Right cardiac atrium (tissue), 5 donors: ENCODE measurements at regions not wholly inside any gene's neighbourhood (a gene's known extent, or its start where the extent isn't known, plus 50 kb on each side); places are given as distances from the start of the nearest gene placed in this dataset.
A peak's percentile ranks its signal among the peaks of the same experiment; 100 is the strongest.

Experiments used
- ATAC-seq, 2 donors: fragments of 200-7000 bp; cut with Tn5 transposase; one replicate each; pipeline versions ENCODE4 v1.8.0 to v1.9.1; 2020; ENCODE audit warnings: moderate library complexity in 2 of 2, mild to moderate bottlenecking in 1 of 2
- DNase-seq, 3 donors: peaks; one replicate each; pipeline ENCODE4 v3.0.0-alpha.2; 2020
- H3K27ac ChIP-seq: one replicate; pipeline ENCODE4 v1.5.1; 2013; ENCODE audit warnings: mild to moderate bottlenecking, low read length, control low read depth, moderate library complexity
- H3K27me3 ChIP-seq: one replicate; pipeline ENCODE4 v1.6.1; 2013; ENCODE audit not compliant: control insufficient read depth, insufficient read depth
- H3K4me1 ChIP-seq: one replicate; pipeline ENCODE4 v1.6.1; 2013; ENCODE audit warnings: low read length; ENCODE audit not compliant: control insufficient read depth, insufficient read depth
- H3K4me3 ChIP-seq: one replicate; pipeline ENCODE4 v1.5.1; 2013; ENCODE audit warnings: low read length, control low read depth
- H3K9me3 ChIP-seq: one replicate; pipeline ENCODE4 v1.6.1; 2013; ENCODE audit warnings: low read length; ENCODE audit not compliant: control insufficient read depth
- WGBS: extraction: QIAGEN DNeasy Blood & Tissue Kit; methylation state at CpG from one replicate; pipeline ENCODE4 v1.1.7; 2013; 5-methylcytosine and 5-hydroxymethylcytosine counted together
- intact Hi-C, 4 donors: fragments of 100-400 bp; cut with DNase I; formaldehyde crosslinking; loops; one replicate each; pipeline versions ENCODE4 v1.11.0 to v1.14.0; 2022 to 2023
- donor health status: healthy with polysubstance abuse.
- donor health status: DM: no; HTN: yes; CAD: no.
- donor health status: DM: no; HTN: no; CAD: no.
- donor health status: DM: no; HTN: yes; CAD: no; lungs with severe emphysema.
- donor health status: DM: yes; HTN: yes; CAD: no.

GRCh38 chr3:101155825-101156224 is 162.6 kb upstream of the ABI3BP start:
- Histone ChIP-seq H3K4me3 (no peak overlapping the region), H3K4me1 (peaks cover 6% of the 10 kb centered on the region), H3K27ac (no peak overlapping the region), H3K9me3 (no peaks in the 10 kb centered on the region), H3K27me3 (no peaks in the 10 kb centered on the region)
- intact Hi-C loops = no loop called here
- DNase-seq = no peak
- ATAC-seq = peak; percentile 87 to 93

- no peaks in the 10 kb centered on the region for H3K27me3 ChIP-seq
- no peak overlapping the region for H3K27ac ChIP-seq
- H3K9me3 ChIP-seq = no peaks in the 10 kb centered on the region
- no peak overlapping the region for H3K4me3 ChIP-seq
- H3K4me1 ChIP-seq = peaks cover 6% of the 10 kb centered on the region
- 78% methylated on average over 2 of the region's 2 CpGs for WGBS
- intact Hi-C loops = no loop called here
- ATAC-seq = no peak
- no peak for DNase-seq
Observed at GRCh38 chr3:101154401-101154800, 161.2 kb upstream of the ABI3BP start.

- WGBS = 66% methylated on average over 3 of the region's 3 CpGs
- DNase-seq = no peak
- H3K27ac ChIP-seq = no peak overlapping the region
- ATAC-seq = no peak
- intact Hi-C loops = no loop called here
- no peak overlapping the region for H3K4me3 ChIP-seq
- no peaks in the 10 kb centered on the region for H3K9me3 ChIP-seq
- H3K4me1 ChIP-seq = peaks cover 4% of the 10 kb centered on the region
- H3K27me3 ChIP-seq = no peaks in the 10 kb centered on the region
Observed at GRCh38 chr3:101151286-101151913, 158.2 kb upstream of the ABI3BP start.

- intact Hi-C loops = no loop called here
- ATAC-seq = peak in 1 of 2 donors; percentile 54
- Histone ChIP-seq H3K4me3 (no peak overlapping the region), H3K27ac (peak overlapping the region; percentile 2), H3K27me3 (no peaks in the 10 kb centered on the region), H3K9me3 (no peaks in the 10 kb centered on the region), H3K4me1 (peaks cover 4% of the 10 kb centered on the region)
- DNase-seq = peak in 2 of 3 donors; percentile 37 to 50
- WGBS = 66% methylated on average over 2 of the region's 2 CpGs
Observed at GRCh38 chr3:101150504-101150903, 157.3 kb upstream of the ABI3BP start.

- no peak overlapping the region for H3K4me3 ChIP-seq
- no peak for ATAC-seq
- WGBS = 87% methylated on average over 2 of the region's 2 CpGs
- H3K4me1 ChIP-seq = peaks cover 1% of the 10 kb centered on the region
- no peak for DNase-seq
- intact Hi-C loops = no loop called here
- no peaks in the 10 kb centered on the region for H3K9me3 ChIP-seq
- H3K27ac ChIP-seq = no peak overlapping the region
- no peaks in the 10 kb centered on the region for H3K27me3 ChIP-seq
Observed at GRCh38 chr3:101149707-101150106, 156.5 kb upstream of the ABI3BP start.

GRCh38 chr3:101149251-101149650 is 156.0 kb upstream of the ABI3BP start:
- Histone ChIP-seq H3K4me3 (no peak overlapping the region), H3K27me3 (no peaks in the 10 kb centered on the region), H3K9me3 (no peaks in the 10 kb centered on the region), H3K27ac (no peak overlapping the region), H3K4me1 (no peaks in the 10 kb centered on the region)
- intact Hi-C loops = no loop called here
- 55% methylated on average over 1 of the region's 1 CpG for WGBS
- ATAC-seq (no peak), DNase-seq (no peak)

- H3K27ac ChIP-seq = no peak overlapping the region
- H3K4me1 ChIP-seq = no peaks in the 10 kb centered on the region
- DNase-seq (no peak), ATAC-seq (no peak)
- WGBS = 60% methylated on average over 3 of the region's 3 CpGs
- no peaks in the 10 kb centered on the region for H3K27me3 ChIP-seq
- intact Hi-C loops = no loop called here
- no peaks in the 10 kb centered on the region for H3K9me3 ChIP-seq
- no peak overlapping the region for H3K4me3 ChIP-seq
Observed at GRCh38 chr3:101148001-101148400, 154.8 kb upstream of the ABI3BP start.

- no peak for DNase-seq
- intact Hi-C loops = no loop called here
- WGBS = 74% methylated on average over 2 of the region's 2 CpGs
Observed at GRCh38 chr3:101146946-101147345, 153.7 kb upstream of the ABI3BP start.

GRCh38 chr3:101144105-101144504 is 150.9 kb upstream of the ABI3BP start:
- no peak overlapping the region for H3K27ac ChIP-seq
- intact Hi-C loops = no loop called here
- 86% methylated on average over 3 of the region's 3 CpGs for WGBS
- ATAC-seq (no peak), DNase-seq (no peak)
- H3K27me3 ChIP-seq = no peaks in the 10 kb centered on the region
- H3K9me3 ChIP-seq = no peaks in the 10 kb centered on the region
- H3K4me3 ChIP-seq = no peak overlapping the region
- no peaks in the 10 kb centered on the region for H3K4me1 ChIP-seq

More at GRCh38 chr3:101146946-101147345, 153.7 kb upstream of the ABI3BP start:
- no peaks in the 10 kb centered on the region for H3K9me3 ChIP-seq
- H3K27me3 ChIP-seq = no peaks in the 10 kb centered on the region
- no peak overlapping the region for H3K27ac ChIP-seq
- ATAC-seq = no peak
- no peaks in the 10 kb centered on the region for H3K4me1 ChIP-seq
- no peak overlapping the region for H3K4me3 ChIP-seq

- Histone ChIP-seq H3K4me1 (no peaks in the 10 kb centered on the region), H3K4me3 (no peak overlapping the region), H3K9me3 (no peaks in the 10 kb centered on the region), H3K27me3 (no peaks in the 10 kb centered on the region), H3K27ac (no peak overlapping the region)
- ATAC-seq (peak in 1 of 2 donors; percentile 68), DNase-seq (no peak)
- 67% methylated on average over 3 of the region's 3 CpGs for whole genome bisulfite sequencing
- intact Hi-C loops = no loop called here
Observed at GRCh38 chr3:101143012-101143411, 149.8 kb upstream of the ABI3BP start.

- WGBS = 57% methylated on average over 2 of the region's 2 CpGs
Observed at GRCh38 chr3:101142160-101142559, 148.9 kb upstream of the ABI3BP start.

GRCh38 chr3:101141135-101141534 is 147.9 kb upstream of the ABI3BP start:
- no peaks in the 10 kb centered on the region for H3K27me3 ChIP-seq
- H3K4me3 ChIP-seq = no peak overlapping the region
- no peaks in the 10 kb centered on the region for H3K9me3 ChIP-seq
- no peak overlapping the region for H3K27ac ChIP-seq
- DNase-seq (no peak), ATAC-seq (no peak)
- H3K4me1 ChIP-seq = no peaks in the 10 kb centered on the region
- intact Hi-C loops = no loop called here
- WGBS = 75% methylated on average over 1 of the region's 1 CpG

More at GRCh38 chr3:101142160-101142559, 148.9 kb upstream of the ABI3BP start:
- Histone ChIP-seq H3K27me3 (no peaks in the 10 kb centered on the region), H3K27ac (no peak overlapping the region), H3K4me3 (no peak overlapping the region), H3K9me3 (no peaks in the 10 kb centered on the region), H3K4me1 (no peaks in the 10 kb centered on the region)
- intact Hi-C loops = no loop called here
- no peak for ATAC-seq
- DNase-seq = no peak
